ENCODE measurements at regions not wholly inside any gene's neighbourhood (a gene's known extent, or its start where the extent isn't known, plus 50 kb on each side); places are given as distances from the start of the nearest gene placed in this dataset.

GRCh38 chr3:83230376-83230775 lies 1468.9 kb upstream of the GBE1 start:
- TF ChIP-seq SNAI2 (CRISPR knock-in tag; IDR thresholded peaks at IDR 0.05) (no peak), PPARA (CRISPR knock-in tag; IDR thresholded peaks at IDR 0.05; ENCODE audit: borderline replicate concordance) (no peak), CSDC2 (CRISPR knock-in tag; IDR thresholded peaks at IDR 0.05) (no peak), ZFP30 (CRISPR knock-in tag; IDR thresholded peaks at IDR 0.05) (no peak), ARNTL (CRISPR knock-in tag; IDR thresholded peaks at IDR 0.05; ENCODE audit: borderline replicate concordance, low read depth) (no peak)
- no peak for ATAC-seq

- no peak for TF ChIP-seq PPARA (CRISPR knock-in tag; IDR thresholded peaks at IDR 0.05; ENCODE audit: borderline replicate concordance)
- TF ChIP-seq PATZ1 (CRISPR knock-in tag; IDR thresholded peaks at IDR 0.05; ENCODE audit: borderline replicate concordance): no peak
- no peak for TF ChIP-seq ZNF70 (CRISPR knock-in tag; IDR thresholded peaks at IDR 0.05)
- no peak for TF ChIP-seq CSDC2 (CRISPR knock-in tag; IDR thresholded peaks at IDR 0.05)
- no peak for TF ChIP-seq ISL1 (CRISPR knock-in tag; IDR thresholded peaks at IDR 0.05)
- no peak for TF ChIP-seq ZFP30 (CRISPR knock-in tag; IDR thresholded peaks at IDR 0.05)
- TF ChIP-seq GLIS3 (CRISPR knock-in tag; IDR thresholded peaks at IDR 0.05): no peak
- no peak for TF ChIP-seq BACH2 (CRISPR knock-in tag; IDR thresholded peaks at IDR 0.05; ENCODE audit: borderline replicate concordance)
- no peak for TF ChIP-seq TOX (CRISPR knock-in tag; IDR thresholded peaks at IDR 0.05; ENCODE audit: borderline replicate concordance)
- no peak for TF ChIP-seq ZNF565 (CRISPR knock-in tag; conservative IDR thresholded peaks at IDR 0.05; ENCODE audit: low read depth)
- TF ChIP-seq SNAI2 (CRISPR knock-in tag; IDR thresholded peaks at IDR 0.05): no peak
- no peak for TF ChIP-seq ESRRG (CRISPR knock-in tag; IDR thresholded peaks at IDR 0.05)
- no peak for TF ChIP-seq OSR1 (CRISPR knock-in tag; IDR thresholded peaks at IDR 0.05)
- no peak for TF ChIP-seq POU6F1 (CRISPR knock-in tag; IDR thresholded peaks at IDR 0.05; ENCODE audit: borderline replicate concordance, low read depth)
- ATAC-seq: no peak
Measured at GRCh38 chr3:83226751-83227150, 1465.3 kb upstream of the GBE1 start.

- ATAC-seq: no peak
- TF ChIP-seq ZNF70 (CRISPR knock-in tag; IDR thresholded peaks at IDR 0.05): no peak
- TF ChIP-seq POU6F1 (CRISPR knock-in tag; IDR thresholded peaks at IDR 0.05; ENCODE audit: borderline replicate concordance, low read depth): no peak
- TF ChIP-seq ZC3H10 (CRISPR knock-in tag; IDR thresholded peaks at IDR 0.05): no peak
- TF ChIP-seq ARNTL (CRISPR knock-in tag; IDR thresholded peaks at IDR 0.05; ENCODE audit: borderline replicate concordance, low read depth): no peak
- TF ChIP-seq PATZ1 (CRISPR knock-in tag; IDR thresholded peaks at IDR 0.05; ENCODE audit: borderline replicate concordance): no peak
- no peak for TF ChIP-seq PPARA (CRISPR knock-in tag; IDR thresholded peaks at IDR 0.05; ENCODE audit: borderline replicate concordance)
- no peak for TF ChIP-seq SNAI2 (CRISPR knock-in tag; IDR thresholded peaks at IDR 0.05)
Measured at GRCh38 chr3:83224101-83224868, 1462.8 kb upstream of the GBE1 start.

GRCh38 chr3:83218383-83219200 lies 1457.1 kb upstream of the GBE1 start:
- no peak for ATAC-seq
- TF ChIP-seq ARNTL (CRISPR knock-in tag; IDR thresholded peaks at IDR 0.05; ENCODE audit: borderline replicate concordance, low read depth) (no peak), ZFP30 (CRISPR knock-in tag; IDR thresholded peaks at IDR 0.05) (no peak), TSHZ2 (CRISPR knock-in tag; IDR thresholded peaks at IDR 0.05) (no peak), CREB5 (CRISPR knock-in tag; IDR thresholded peaks at IDR 0.05; ENCODE audit: low read depth) (no peak), POU6F1 (CRISPR knock-in tag; IDR thresholded peaks at IDR 0.05; ENCODE audit: borderline replicate concordance, low read depth) (no peak)
